ENCODE measurements at regions not wholly inside any gene's neighbourhood (a gene's known extent, or its start where the extent isn't known, plus 50 kb on each side); places are given as distances from the start of the nearest gene placed in this dataset.

DNA sequence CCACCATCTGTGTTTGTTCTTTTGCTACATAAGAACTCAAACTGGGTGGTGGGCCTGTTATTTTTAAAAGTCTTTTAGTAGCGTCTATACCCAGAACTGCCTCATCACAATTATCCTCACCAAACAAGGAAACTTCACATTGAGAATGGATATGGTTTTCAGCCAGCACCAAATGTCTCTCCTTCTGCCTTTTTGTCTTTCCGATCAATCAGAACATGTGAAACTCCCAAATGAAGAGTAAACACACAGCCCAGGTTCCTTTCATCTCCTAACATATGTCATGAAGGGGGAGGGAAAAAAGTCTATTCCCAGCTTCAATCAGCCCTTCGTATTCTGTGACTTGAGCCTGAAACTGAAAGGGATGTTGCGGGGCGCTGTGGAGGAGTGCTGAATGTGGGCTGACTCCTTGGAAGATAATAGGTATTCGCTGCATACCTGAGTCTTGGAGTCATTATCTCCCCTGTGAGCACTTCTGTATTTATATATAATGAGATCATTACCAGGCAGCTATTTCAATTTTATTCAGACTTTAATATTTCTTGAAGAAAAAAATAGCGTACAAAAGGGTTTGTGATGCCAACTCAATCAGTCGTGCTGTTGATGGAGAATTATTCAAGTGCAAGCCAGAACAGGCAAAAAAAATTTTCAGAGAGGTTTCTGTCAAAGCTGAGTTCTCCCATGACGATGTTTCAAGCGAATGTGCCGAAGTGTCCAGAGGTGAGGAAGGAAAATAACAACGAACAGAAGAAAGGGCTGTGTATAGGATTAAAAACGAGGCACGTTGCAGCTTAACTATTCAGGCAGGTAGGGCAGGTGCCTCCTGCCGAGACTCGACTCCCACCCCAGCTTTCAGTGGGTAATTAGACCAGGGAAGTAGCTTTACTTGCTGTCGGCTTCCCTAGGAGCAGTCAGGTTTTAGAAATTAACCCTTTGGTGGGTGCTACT is 163.9 kb upstream of the NOCT start:
- no peak overlapping the region for H3K4me3 ChIP-seq (ENCODE audit: low read length)
- no peaks in the 10 kb centered on the region for H3K36me3 ChIP-seq (ENCODE audit: insufficient read depth, low read length)
- no peaks in the 10 kb centered on the region for H3K4me1 ChIP-seq (ENCODE audit: control insufficient read depth, insufficient read depth, low read length)
- no peaks in the 10 kb centered on the region for H3K9me3 ChIP-seq (replicated peaks; ENCODE audit: low read length)
- peaks cover 36% of the 10 kb centered on the region for H3K27me3 ChIP-seq (ENCODE audit: control insufficient read depth, insufficient read depth, low read length)
- no peak overlapping the region for H3K4me2 ChIP-seq (ENCODE audit: low read length)
- no peak overlapping the region for H3K9ac ChIP-seq (ENCODE audit: low read depth, low read length)

DNA sequence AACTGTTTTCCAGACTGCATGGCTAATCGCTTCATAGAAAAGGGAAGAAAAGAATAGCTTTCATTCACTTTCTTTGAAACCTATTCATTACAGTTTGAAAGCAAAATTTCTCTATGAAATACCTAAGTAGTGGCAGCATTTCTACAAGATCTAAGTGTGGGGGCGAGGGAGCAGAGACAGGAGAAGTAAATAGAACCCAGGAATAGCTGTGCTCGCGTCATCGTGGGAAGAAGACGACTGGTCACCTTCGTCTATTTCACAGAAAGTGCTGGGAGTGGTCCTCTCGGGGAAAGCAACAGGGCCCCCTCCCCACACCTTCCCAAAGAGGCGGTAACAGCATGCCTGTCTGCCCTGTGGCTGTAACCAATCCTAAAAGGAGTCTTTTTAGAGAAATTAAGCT is 169.9 kb upstream of the NOCT start:
- no peak overlapping the region for H3K4me3 ChIP-seq (ENCODE audit: low read length)
- H3K27me3 ChIP-seq (ENCODE audit: control insufficient read depth, insufficient read depth, low read length): peaks cover 37% of the 10 kb centered on the region
- H3K36me3 ChIP-seq (ENCODE audit: insufficient read depth, low read length): no peaks in the 10 kb centered on the region
- no peaks in the 10 kb centered on the region for H3K4me1 ChIP-seq (ENCODE audit: control insufficient read depth, insufficient read depth, low read length)
- H3K4me2 ChIP-seq (ENCODE audit: low read length): no peak overlapping the region
- no peak overlapping the region for H3K9ac ChIP-seq (ENCODE audit: low read depth, low read length)
- H3K9me3 ChIP-seq (replicated peaks; ENCODE audit: low read length): no peaks in the 10 kb centered on the region

DNA sequence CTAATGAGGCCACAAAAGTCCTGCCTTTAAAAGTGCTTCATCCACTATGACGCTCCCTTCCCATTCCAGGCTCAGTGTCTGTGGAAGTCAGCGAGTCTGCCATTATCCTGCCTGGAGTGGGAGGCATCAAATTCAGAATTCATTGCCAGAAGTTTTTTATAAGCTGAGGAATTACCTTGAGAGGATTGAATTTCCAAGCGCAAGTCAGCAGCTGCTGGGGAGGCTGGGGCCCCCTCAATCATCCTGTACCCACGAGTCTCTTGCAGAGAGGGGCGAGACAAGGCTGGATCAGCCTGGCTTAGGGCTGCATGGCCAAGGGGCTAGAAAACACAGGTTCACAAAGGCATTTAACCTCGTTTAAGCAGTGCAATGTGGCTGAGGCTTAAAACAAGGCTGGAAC is 170.5 kb upstream of the NOCT start:
- no peak overlapping the region for H3K9ac ChIP-seq (ENCODE audit: low read depth, low read length)
- H3K4me1 ChIP-seq (ENCODE audit: control insufficient read depth, insufficient read depth, low read length): no peaks in the 10 kb centered on the region
- H3K36me3 ChIP-seq (ENCODE audit: insufficient read depth, low read length): no peaks in the 10 kb centered on the region
- peaks cover 44% of the 10 kb centered on the region for H3K27me3 ChIP-seq (ENCODE audit: control insufficient read depth, insufficient read depth, low read length)
- H3K4me3 ChIP-seq (ENCODE audit: low read length): no peak overlapping the region
- H3K4me2 ChIP-seq (ENCODE audit: low read length): no peak overlapping the region
- no peaks in the 10 kb centered on the region for H3K9me3 ChIP-seq (replicated peaks; ENCODE audit: low read length)

GRCh38 chr4:138843616-138844015 is 172.0 kb upstream of the NOCT start:
- H3K27me3 ChIP-seq (ENCODE audit: control insufficient read depth, insufficient read depth, low read length): peaks cover 47% of the 10 kb centered on the region
- H3K9me3 ChIP-seq (replicated peaks; ENCODE audit: low read length): no peaks in the 10 kb centered on the region
- no peak overlapping the region for H3K9ac ChIP-seq (ENCODE audit: low read depth, low read length)
- H3K4me3 ChIP-seq (ENCODE audit: low read length): no peak overlapping the region
- H3K36me3 ChIP-seq (ENCODE audit: insufficient read depth, low read length): no peaks in the 10 kb centered on the region
- H3K4me1 ChIP-seq (ENCODE audit: control insufficient read depth, insufficient read depth, low read length): no peaks in the 10 kb centered on the region
- no peak overlapping the region for H3K4me2 ChIP-seq (ENCODE audit: low read length)

DNA sequence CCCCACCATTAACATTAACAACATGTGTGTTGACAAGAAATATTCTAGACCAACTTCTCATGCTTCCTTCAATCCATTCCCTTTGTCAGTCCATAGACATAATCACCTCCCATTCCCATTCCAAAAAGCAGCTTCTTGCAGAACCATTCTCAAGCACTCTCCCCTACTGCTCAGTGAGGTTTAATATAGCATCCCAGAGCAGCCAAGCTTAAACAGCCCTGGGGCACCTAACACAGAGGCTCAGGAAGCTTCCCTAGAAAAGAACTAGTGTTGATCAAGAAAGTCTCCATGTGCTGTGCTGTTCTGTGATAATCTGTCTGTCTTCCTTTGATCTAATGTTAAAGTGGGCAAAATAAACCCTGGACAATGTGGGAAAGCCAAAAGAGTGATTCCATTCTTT is 174.2 kb upstream of the NOCT start:
- Histone ChIP-seq H3K36me3 (ENCODE audit: insufficient read depth, low read length) (no peaks in the 10 kb centered on the region), H3K9ac (ENCODE audit: low read depth, low read length) (no peak overlapping the region), H3K4me3 (ENCODE audit: low read length) (no peak overlapping the region), H3K4me2 (ENCODE audit: low read length) (no peak overlapping the region), H3K4me1 (ENCODE audit: control insufficient read depth, insufficient read depth, low read length) (no peaks in the 10 kb centered on the region), H3K9me3 (replicated peaks; ENCODE audit: low read length) (no peaks in the 10 kb centered on the region), H3K27me3 (ENCODE audit: control insufficient read depth, insufficient read depth, low read length) (peaks cover 47% of the 10 kb centered on the region)

GRCh38 chr4:138838251-138838650 is 177.3 kb upstream of the NOCT start:
- Histone ChIP-seq H3K4me3 (ENCODE audit: low read length) (no peak overlapping the region), H3K27me3 (ENCODE audit: control insufficient read depth, insufficient read depth, low read length) (peaks cover 32% of the 10 kb centered on the region), H3K9ac (ENCODE audit: low read depth, low read length) (no peak overlapping the region), H3K9me3 (replicated peaks; ENCODE audit: low read length) (no peaks in the 10 kb centered on the region), H3K36me3 (ENCODE audit: insufficient read depth, low read length) (no peaks in the 10 kb centered on the region), H3K4me1 (ENCODE audit: control insufficient read depth, insufficient read depth, low read length) (no peaks in the 10 kb centered on the region), H3K4me2 (ENCODE audit: low read length) (no peak overlapping the region)

- Histone ChIP-seq H3K27me3 (ENCODE audit: control insufficient read depth, insufficient read depth, low read length) (peaks cover 29% of the 10 kb centered on the region), H3K4me1 (ENCODE audit: control insufficient read depth, insufficient read depth, low read length) (no peaks in the 10 kb centered on the region), H3K36me3 (ENCODE audit: insufficient read depth, low read length) (no peaks in the 10 kb centered on the region), H3K4me2 (ENCODE audit: low read length) (no peak overlapping the region), H3K9me3 (replicated peaks; ENCODE audit: low read length) (no peaks in the 10 kb centered on the region), H3K9ac (ENCODE audit: low read depth, low read length) (no peak overlapping the region), H3K4me3 (ENCODE audit: low read length) (no peak overlapping the region)
These were observed 179.6 kb upstream of the NOCT start for GRCh38 chr4:138835832-138836533.

DNA sequence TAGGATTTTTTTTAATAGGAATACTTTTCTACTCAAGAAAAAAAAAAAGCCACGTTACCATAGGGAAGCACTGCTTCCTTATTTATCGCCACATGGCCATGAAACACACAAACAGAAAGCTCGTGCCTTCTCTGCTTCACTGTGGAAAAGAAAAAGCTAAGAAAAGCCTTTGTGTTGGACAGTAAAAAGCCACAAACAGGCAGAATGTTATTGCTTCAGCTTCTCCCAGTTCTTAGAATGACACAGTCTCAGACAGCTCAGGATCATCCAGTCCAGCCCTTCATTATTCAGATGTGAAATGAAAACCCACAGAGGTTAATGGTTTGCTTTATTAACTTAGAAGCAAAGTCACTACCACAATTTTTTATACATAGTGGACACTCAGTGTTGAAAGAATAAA is 181.6 kb upstream of the NOCT start:
- no peak overlapping the region for H3K4me3 ChIP-seq (ENCODE audit: low read length)
- peaks cover 21% of the 10 kb centered on the region for H3K27me3 ChIP-seq (ENCODE audit: control insufficient read depth, insufficient read depth, low read length)
- H3K9me3 ChIP-seq (replicated peaks; ENCODE audit: low read length): no peaks in the 10 kb centered on the region
- H3K9ac ChIP-seq (ENCODE audit: low read depth, low read length): no peak overlapping the region
- H3K36me3 ChIP-seq (ENCODE audit: insufficient read depth, low read length): no peaks in the 10 kb centered on the region
- no peaks in the 10 kb centered on the region for H3K4me1 ChIP-seq (ENCODE audit: control insufficient read depth, insufficient read depth, low read length)
- H3K4me2 ChIP-seq (ENCODE audit: low read length): no peak overlapping the region

- H3K27me3 ChIP-seq (ENCODE audit: control insufficient read depth, insufficient read depth, low read length): peaks cover 15% of the 10 kb centered on the region
- no peaks in the 10 kb centered on the region for H3K9me3 ChIP-seq (replicated peaks; ENCODE audit: low read length)
- H3K36me3 ChIP-seq (ENCODE audit: insufficient read depth, low read length): no peaks in the 10 kb centered on the region
- H3K4me2 ChIP-seq (ENCODE audit: low read length): no peak overlapping the region
- H3K9ac ChIP-seq (ENCODE audit: low read depth, low read length): no peak overlapping the region
- no peaks in the 10 kb centered on the region for H3K4me1 ChIP-seq (ENCODE audit: control insufficient read depth, insufficient read depth, low read length)
- no peak overlapping the region for H3K4me3 ChIP-seq (ENCODE audit: low read length)
These were observed 183.0 kb upstream of the NOCT start for GRCh38 chr4:138832563-138832962.

DNA sequence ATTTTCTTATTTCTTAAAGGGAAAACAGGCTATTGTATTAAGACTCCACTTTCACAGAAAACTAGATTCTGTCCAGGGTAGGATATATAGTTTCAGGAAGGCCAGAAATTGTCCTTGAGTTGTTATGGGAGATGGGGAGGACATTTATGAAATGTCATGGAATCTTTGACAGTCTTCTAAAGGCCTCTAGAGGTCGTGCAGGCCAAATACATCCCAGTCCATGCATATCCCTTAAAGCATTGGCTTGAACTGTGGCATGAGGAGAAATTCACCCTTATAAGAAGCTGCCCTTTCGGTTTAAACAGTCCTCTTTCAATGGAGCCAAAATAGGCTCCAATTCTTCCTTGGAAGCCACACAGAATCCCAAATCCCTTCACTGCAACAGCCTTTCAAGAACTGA is 183.6 kb upstream of the NOCT start:
- no peaks in the 10 kb centered on the region for H3K36me3 ChIP-seq (ENCODE audit: insufficient read depth, low read length)
- no peaks in the 10 kb centered on the region for H3K9me3 ChIP-seq (replicated peaks; ENCODE audit: low read length)
- no peak overlapping the region for H3K4me2 ChIP-seq (ENCODE audit: low read length)
- H3K4me1 ChIP-seq (ENCODE audit: control insufficient read depth, insufficient read depth, low read length): no peaks in the 10 kb centered on the region
- H3K27me3 ChIP-seq (ENCODE audit: control insufficient read depth, insufficient read depth, low read length): peaks cover 12% of the 10 kb centered on the region
- H3K4me3 ChIP-seq (ENCODE audit: low read length): no peak overlapping the region
- H3K9ac ChIP-seq (ENCODE audit: low read depth, low read length): no peak overlapping the region

DNA sequence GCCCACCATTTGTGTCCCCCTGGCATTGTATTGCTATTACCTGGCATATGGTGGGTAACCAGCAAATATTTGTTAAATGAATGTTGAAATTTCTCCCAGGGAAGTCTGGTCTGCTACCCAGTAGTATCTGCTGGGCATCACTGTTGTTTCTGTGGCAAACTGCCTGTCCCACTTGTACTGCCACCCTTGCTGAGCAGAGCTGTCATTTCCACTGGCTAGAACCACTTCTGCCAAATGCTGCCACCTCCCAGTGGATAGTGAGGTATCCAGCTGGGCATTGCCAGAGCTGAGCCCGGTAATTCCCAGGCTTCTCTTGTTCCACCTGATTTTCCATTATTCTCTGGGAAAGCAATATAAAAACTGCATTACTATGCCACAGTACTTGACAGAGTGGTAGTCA is 186.7 kb upstream of the NOCT start:
- Histone ChIP-seq H3K27me3 (ENCODE audit: control insufficient read depth, insufficient read depth, low read length) (peaks cover 6% of the 10 kb centered on the region), H3K36me3 (ENCODE audit: insufficient read depth, low read length) (no peaks in the 10 kb centered on the region), H3K9me3 (replicated peaks; ENCODE audit: low read length) (no peaks in the 10 kb centered on the region), H3K4me2 (ENCODE audit: low read length) (no peak overlapping the region), H3K9ac (ENCODE audit: low read depth, low read length) (no peak overlapping the region), H3K4me3 (ENCODE audit: low read length) (no peak overlapping the region), H3K4me1 (ENCODE audit: control insufficient read depth, insufficient read depth, low read length) (no peaks in the 10 kb centered on the region)
